ENCODE measurements at regions not wholly inside any gene's neighbourhood (a gene's known extent, or its start where the extent isn't known, plus 50 kb on each side); places are given as distances from the start of the nearest gene placed in this dataset.

DNA sequence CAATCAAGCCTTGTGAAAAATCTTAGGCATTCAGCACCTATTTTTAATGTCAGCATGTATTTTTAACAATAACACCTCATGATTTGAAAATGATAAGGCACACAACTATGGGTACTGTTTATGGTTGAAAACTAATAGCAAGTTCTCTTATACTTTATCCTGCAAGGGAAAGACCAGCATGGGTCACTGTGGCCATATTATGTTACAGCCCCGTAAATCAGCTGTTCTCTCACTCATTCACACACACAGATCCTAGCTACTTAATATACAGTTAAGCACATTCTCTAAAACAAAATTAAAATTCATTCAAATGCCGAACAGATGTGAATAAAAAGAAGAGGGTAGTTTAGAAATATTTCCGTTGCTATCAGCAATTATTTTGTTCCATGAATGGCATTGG is 224.4 kb downstream of the OGFRL1 start:
- no peaks in the 10 kb centered on the region for H3K4me1 Mint-ChIP-seq
- no peaks in the 10 kb centered on the region for H3K36me3 Mint-ChIP-seq
- H3K36me3 ChIP-seq (ENCODE audit: control insufficient read depth, insufficient read depth, low read length) = no peaks in the 10 kb centered on the region
- H3K4me3 ChIP-seq (ENCODE audit: low read depth, low read length) = no peak overlapping the region
- H3K27me3 ChIP-seq (ENCODE audit: control insufficient read depth, insufficient read depth, low read length) = no peaks in the 10 kb centered on the region
- H3K27me3 Mint-ChIP-seq = no peaks in the 10 kb centered on the region
- H3K27ac ChIP-seq (ENCODE audit: insufficient read depth, low read length, poor library complexity, severe bottlenecking) = no peak overlapping the region
- ATAC-seq (ENCODE audit: low read depth in 2 of 2) = no peak
- H3K27ac Mint-ChIP-seq = no peak overlapping the region
- peaks cover 0 to 1% (median 0%) of the 10 kb centered on the region in 7 donors for H3K9me3 Mint-ChIP-seq
- no peak overlapping the region for H3K4me3 Mint-ChIP-seq
- DNase-seq = no peak
- no peaks in the 10 kb centered on the region for H3K9me3 ChIP-seq (ENCODE audit: control insufficient read depth in 2 of 2, low read length in 2 of 2)
- H3K4me1 ChIP-seq (ENCODE audit: control insufficient read depth, insufficient read depth, low read length, poor library complexity, severe bottlenecking) = no peaks in the 10 kb centered on the region

DNA sequence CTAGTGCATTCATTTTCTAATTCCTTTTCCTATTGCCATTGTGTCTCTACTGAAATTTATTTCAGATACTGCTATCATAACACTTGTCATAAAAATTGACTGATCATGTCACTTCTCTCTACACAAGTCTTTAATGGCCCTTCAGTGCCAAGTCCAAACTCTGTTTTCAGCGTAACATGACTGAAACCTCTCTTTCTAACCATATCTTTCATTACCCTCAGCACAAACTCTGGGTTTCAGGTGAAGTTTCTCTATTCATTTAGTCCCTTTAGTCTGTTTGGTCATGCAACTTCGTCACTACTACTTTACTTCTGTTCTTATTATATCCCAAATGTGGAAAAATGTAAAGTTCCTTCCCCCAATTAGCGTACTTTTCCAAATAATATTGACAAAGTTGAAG is 234.9 kb downstream of the OGFRL1 start:
- Mint-ChIP-seq H3K27ac (no peak overlapping the region), H3K36me3 (no peaks in the 10 kb centered on the region), H3K9me3 (peaks cover 0 to 3% (median 0%) of the 10 kb centered on the region in 7 donors), H3K4me1 (no peaks in the 10 kb centered on the region), H3K27me3 (no peaks in the 10 kb centered on the region), H3K4me3 (no peak overlapping the region)
- no peaks in the 10 kb centered on the region for H3K9me3 ChIP-seq (ENCODE audit: control insufficient read depth in 2 of 2, low read length in 2 of 2)
- no peak overlapping the region for H3K4me3 ChIP-seq (ENCODE audit: low read depth, low read length)
- H3K36me3 ChIP-seq (ENCODE audit: control insufficient read depth, insufficient read depth, low read length) = no peaks in the 10 kb centered on the region
- no peak for ATAC-seq (ENCODE audit: low read depth in 2 of 2)
- peaks cover 2% of the 10 kb centered on the region for H3K27me3 ChIP-seq (ENCODE audit: control insufficient read depth, insufficient read depth, low read length)
- no peaks in the 10 kb centered on the region for H3K4me1 ChIP-seq (ENCODE audit: control insufficient read depth, insufficient read depth, low read length, poor library complexity, severe bottlenecking)
- H3K27ac ChIP-seq (ENCODE audit: insufficient read depth, low read length, poor library complexity, severe bottlenecking) = no peak overlapping the region
- DNase-seq = no peak

DNA sequence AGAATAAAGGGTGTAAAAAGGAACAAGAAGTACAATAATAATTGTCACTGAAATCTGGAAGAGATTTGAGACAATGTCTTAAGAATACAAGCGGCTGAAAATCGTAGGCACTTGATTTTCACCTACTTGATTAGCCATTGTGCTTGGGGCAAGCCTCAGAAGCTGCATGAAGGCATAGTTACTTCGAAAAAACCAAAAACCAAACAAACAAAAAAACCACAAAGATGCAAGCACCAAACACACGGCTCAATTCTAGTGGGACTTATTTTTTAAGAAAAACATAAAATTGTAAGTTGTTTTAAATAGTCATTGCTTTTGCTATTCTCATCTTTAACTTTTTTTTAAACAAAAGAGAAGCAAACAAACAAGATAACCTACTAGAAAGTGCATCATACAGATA is 235.6 kb downstream of the OGFRL1 start:
- Mint-ChIP-seq H3K4me1 (no peaks in the 10 kb centered on the region), H3K27ac (no peak overlapping the region), H3K36me3 (no peaks in the 10 kb centered on the region), H3K4me3 (no peak overlapping the region), H3K27me3 (no peaks in the 10 kb centered on the region), H3K9me3 (peaks cover 0 to 3% (median 0%) of the 10 kb centered on the region in 7 donors)
- H3K27ac ChIP-seq (ENCODE audit: insufficient read depth, low read length, poor library complexity, severe bottlenecking) = no peak overlapping the region
- H3K27me3 ChIP-seq (ENCODE audit: control insufficient read depth, insufficient read depth, low read length) = peaks cover 2% of the 10 kb centered on the region
- no peaks in the 10 kb centered on the region for H3K36me3 ChIP-seq (ENCODE audit: control insufficient read depth, insufficient read depth, low read length)
- DNase-seq (no peak), ATAC-seq (ENCODE audit: low read depth in 2 of 2) (no peak)
- H3K4me1 ChIP-seq (ENCODE audit: control insufficient read depth, insufficient read depth, low read length, poor library complexity, severe bottlenecking) = no peaks in the 10 kb centered on the region
- no peak overlapping the region for H3K4me3 ChIP-seq (ENCODE audit: low read depth, low read length)
- no peaks in the 10 kb centered on the region for H3K9me3 ChIP-seq (ENCODE audit: control insufficient read depth in 2 of 2, low read length in 2 of 2)

DNA sequence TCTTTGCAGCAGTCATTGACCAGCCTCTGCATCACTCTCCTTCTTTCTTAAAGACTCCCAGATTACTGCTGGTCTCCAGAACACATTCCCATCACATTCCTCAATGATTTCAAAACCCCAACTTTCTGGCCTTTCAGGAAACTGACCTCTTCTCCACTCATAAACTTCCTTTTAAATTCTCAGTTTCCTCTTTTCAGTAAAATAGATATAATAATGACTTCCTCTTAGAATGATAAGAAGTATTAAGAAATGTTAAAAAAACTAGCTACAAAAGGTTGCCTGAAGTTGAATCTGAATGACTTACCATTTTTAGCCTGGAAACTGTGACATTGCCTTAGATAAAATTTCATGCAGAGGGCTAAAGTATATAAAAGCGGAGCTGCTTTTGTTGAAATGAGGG is 239.3 kb downstream of the OGFRL1 start:
- no peaks in the 10 kb centered on the region for H3K36me3 ChIP-seq (ENCODE audit: control insufficient read depth, insufficient read depth, low read length)
- no peak overlapping the region for H3K4me3 ChIP-seq (ENCODE audit: low read depth, low read length)
- DNase-seq (no peak), ATAC-seq (ENCODE audit: low read depth in 2 of 2) (no peak)
- H3K27ac ChIP-seq (ENCODE audit: insufficient read depth, low read length, poor library complexity, severe bottlenecking) = no peak overlapping the region
- H3K27me3 Mint-ChIP-seq = no peaks in the 10 kb centered on the region
- no peak overlapping the region for H3K27ac Mint-ChIP-seq
- H3K27me3 ChIP-seq (ENCODE audit: control insufficient read depth, insufficient read depth, low read length) = peaks cover 2% of the 10 kb centered on the region
- H3K36me3 Mint-ChIP-seq = no peaks in the 10 kb centered on the region
- H3K4me1 Mint-ChIP-seq = no peaks in the 10 kb centered on the region
- H3K4me1 ChIP-seq (ENCODE audit: control insufficient read depth, insufficient read depth, low read length, poor library complexity, severe bottlenecking) = no peaks in the 10 kb centered on the region
- H3K9me3 Mint-ChIP-seq = peaks cover 0 to 1% (median 0%) of the 10 kb centered on the region in 7 donors
- H3K9me3 ChIP-seq (ENCODE audit: control insufficient read depth in 2 of 2, low read length in 2 of 2) = no peaks in the 10 kb centered on the region
- no peak overlapping the region for H3K4me3 Mint-ChIP-seq

DNA sequence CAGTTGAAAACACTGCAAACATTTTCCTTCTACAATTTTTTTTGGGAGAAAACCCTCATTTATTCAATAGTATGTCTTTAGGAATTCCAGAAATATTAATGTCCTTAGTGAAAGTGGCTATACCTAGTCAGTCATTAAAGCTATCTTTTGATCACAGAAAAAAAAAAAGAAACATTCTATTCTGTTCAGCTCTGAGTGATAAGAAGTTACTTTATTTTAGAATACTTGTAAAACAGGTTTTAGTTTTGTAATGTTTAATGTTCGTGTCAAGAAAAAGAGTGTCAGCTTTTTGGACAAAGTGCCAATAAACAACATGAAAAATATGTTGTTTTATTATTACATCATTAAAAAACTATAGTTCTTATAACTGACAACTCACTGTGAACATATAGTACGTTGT is 240.4 kb downstream of the OGFRL1 start:
- H3K27me3 ChIP-seq (ENCODE audit: control insufficient read depth, insufficient read depth, low read length) = no peaks in the 10 kb centered on the region
- peaks cover 0 to 1% (median 0%) of the 10 kb centered on the region in 7 donors for H3K9me3 Mint-ChIP-seq
- H3K4me1 Mint-ChIP-seq = no peaks in the 10 kb centered on the region

DNA sequence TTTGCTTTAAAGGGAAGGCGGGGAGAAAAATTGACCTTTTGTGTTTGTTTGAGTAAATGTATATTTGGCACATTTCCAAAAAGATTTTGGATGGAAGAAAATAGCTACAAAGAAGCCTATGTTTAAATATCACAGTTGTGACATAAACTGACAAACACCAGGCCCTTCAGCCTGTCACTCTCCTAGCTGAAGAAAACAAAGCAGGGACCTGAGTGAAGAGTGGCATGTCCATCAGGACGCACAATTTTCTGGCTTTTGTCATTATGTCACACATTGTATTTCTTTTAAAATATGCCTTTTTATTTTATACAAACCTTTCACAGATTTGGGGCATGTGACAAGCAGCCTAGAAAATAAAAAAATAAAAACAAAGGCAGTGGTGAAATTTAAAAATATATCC is 241.2 kb downstream of the OGFRL1 start:
- Mint-ChIP-seq H3K4me3 (no peak overlapping the region), H3K27ac (no peak overlapping the region), H3K9me3 (peaks cover 0 to 1% (median 0%) of the 10 kb centered on the region in 7 donors), H3K36me3 (no peaks in the 10 kb centered on the region), H3K4me1 (no peaks in the 10 kb centered on the region), H3K27me3 (no peaks in the 10 kb centered on the region)
- Histone ChIP-seq H3K27me3 (ENCODE audit: control insufficient read depth, insufficient read depth, low read length) (no peaks in the 10 kb centered on the region), H3K36me3 (ENCODE audit: control insufficient read depth, insufficient read depth, low read length) (no peaks in the 10 kb centered on the region), H3K4me3 (ENCODE audit: low read depth, low read length) (no peak overlapping the region), H3K4me1 (ENCODE audit: control insufficient read depth, insufficient read depth, low read length, poor library complexity, severe bottlenecking) (no peaks in the 10 kb centered on the region), H3K9me3 (ENCODE audit: control insufficient read depth in 2 of 2, low read length in 2 of 2) (no peaks in the 10 kb centered on the region), H3K27ac (ENCODE audit: insufficient read depth, low read length, poor library complexity, severe bottlenecking) (no peak overlapping the region)
- ATAC-seq (ENCODE audit: low read depth in 2 of 2) (no peak), DNase-seq (no peak)

More for the DNA sequence above, 240.4 kb downstream of the OGFRL1 start:
- H3K27me3 Mint-ChIP-seq = no peaks in the 10 kb centered on the region
- no peak overlapping the region for H3K4me3 ChIP-seq (ENCODE audit: low read depth, low read length)
- ATAC-seq (ENCODE audit: low read depth in 2 of 2) = no peak
- H3K36me3 Mint-ChIP-seq = no peaks in the 10 kb centered on the region
- H3K4me1 ChIP-seq (ENCODE audit: control insufficient read depth, insufficient read depth, low read length, poor library complexity, severe bottlenecking) = no peaks in the 10 kb centered on the region
- H3K27ac Mint-ChIP-seq = no peak overlapping the region
- no peak overlapping the region for H3K27ac ChIP-seq (ENCODE audit: insufficient read depth, low read length, poor library complexity, severe bottlenecking)
- H3K36me3 ChIP-seq (ENCODE audit: control insufficient read depth, insufficient read depth, low read length) = no peaks in the 10 kb centered on the region
- no peak overlapping the region for H3K4me3 Mint-ChIP-seq
- no peaks in the 10 kb centered on the region for H3K9me3 ChIP-seq (ENCODE audit: control insufficient read depth in 2 of 2, low read length in 2 of 2)
- no peak for DNase-seq

- Mint-ChIP-seq H3K4me3 (no peak overlapping the region), H3K27me3 (no peaks in the 10 kb centered on the region), H3K9me3 (peaks cover 0 to 1% (median 0%) of the 10 kb centered on the region in 7 donors), H3K27ac (no peak overlapping the region), H3K36me3 (no peaks in the 10 kb centered on the region), H3K4me1 (no peaks in the 10 kb centered on the region)
- H3K4me3 ChIP-seq (ENCODE audit: low read depth, low read length) = no peak overlapping the region
- no peaks in the 10 kb centered on the region for H3K9me3 ChIP-seq (ENCODE audit: control insufficient read depth in 2 of 2, low read length in 2 of 2)
- no peaks in the 10 kb centered on the region for H3K4me1 ChIP-seq (ENCODE audit: control insufficient read depth, insufficient read depth, low read length, poor library complexity, severe bottlenecking)
- no peak overlapping the region for H3K27ac ChIP-seq (ENCODE audit: insufficient read depth, low read length, poor library complexity, severe bottlenecking)
- DNase-seq (no peak), ATAC-seq (ENCODE audit: low read depth in 2 of 2) (no peak)
- no peaks in the 10 kb centered on the region for H3K36me3 ChIP-seq (ENCODE audit: control insufficient read depth, insufficient read depth, low read length)
- no peaks in the 10 kb centered on the region for H3K27me3 ChIP-seq (ENCODE audit: control insufficient read depth, insufficient read depth, low read length)
Observed at GRCh38 chr6:71531006-71531405, 242.4 kb downstream of the OGFRL1 start.

DNA sequence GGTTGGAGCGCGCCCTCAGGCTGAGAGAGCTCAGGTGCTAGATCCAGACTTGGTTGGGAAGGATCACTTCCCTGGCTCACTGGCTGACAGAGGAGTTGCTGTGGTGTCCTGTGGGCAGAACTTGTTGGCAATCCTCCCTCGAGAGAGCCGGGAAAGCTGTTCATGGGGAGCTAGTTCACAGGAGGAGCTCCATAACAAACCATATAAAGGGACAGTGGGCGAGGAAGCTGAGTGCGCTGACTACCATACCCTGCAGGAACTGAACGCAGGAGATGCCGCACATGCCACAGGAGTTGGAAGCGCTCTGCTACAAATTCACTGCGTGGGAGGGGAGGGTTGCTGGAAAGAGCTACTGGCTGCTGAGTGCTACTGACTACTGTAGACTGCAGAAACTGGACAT is 243.2 kb downstream of the OGFRL1 start:
- Histone ChIP-seq H3K27ac (ENCODE audit: insufficient read depth, low read length, poor library complexity, severe bottlenecking) (no peak overlapping the region), H3K9me3 (ENCODE audit: control insufficient read depth in 2 of 2, low read length in 2 of 2) (no peaks in the 10 kb centered on the region), H3K36me3 (ENCODE audit: control insufficient read depth, insufficient read depth, low read length) (no peaks in the 10 kb centered on the region), H3K4me3 (ENCODE audit: low read depth, low read length) (no peak overlapping the region), H3K27me3 (ENCODE audit: control insufficient read depth, insufficient read depth, low read length) (no peaks in the 10 kb centered on the region), H3K4me1 (ENCODE audit: control insufficient read depth, insufficient read depth, low read length, poor library complexity, severe bottlenecking) (no peaks in the 10 kb centered on the region)
- no peak overlapping the region for H3K27ac Mint-ChIP-seq
- H3K36me3 Mint-ChIP-seq = no peaks in the 10 kb centered on the region
- H3K4me1 Mint-ChIP-seq = no peaks in the 10 kb centered on the region
- ATAC-seq (ENCODE audit: low read depth in 2 of 2) = no peak
- no peaks in the 10 kb centered on the region for H3K27me3 Mint-ChIP-seq
- DNase-seq = no peak
- H3K4me3 Mint-ChIP-seq = no peak overlapping the region
- peaks cover 0 to 1% (median 0%) of the 10 kb centered on the region in 7 donors for H3K9me3 Mint-ChIP-seq
